ENCODE measurements at regions not wholly inside any gene's neighbourhood (a gene's known extent, or its start where the extent isn't known, plus 50 kb on each side); places are given as distances from the start of the nearest gene placed in this dataset.
"Not testable (repeated sequence)": the region's sequence is repeated elsewhere in the genome, so short reads cannot be mapped to it uniquely, and the experiment has no call there.

DNA sequence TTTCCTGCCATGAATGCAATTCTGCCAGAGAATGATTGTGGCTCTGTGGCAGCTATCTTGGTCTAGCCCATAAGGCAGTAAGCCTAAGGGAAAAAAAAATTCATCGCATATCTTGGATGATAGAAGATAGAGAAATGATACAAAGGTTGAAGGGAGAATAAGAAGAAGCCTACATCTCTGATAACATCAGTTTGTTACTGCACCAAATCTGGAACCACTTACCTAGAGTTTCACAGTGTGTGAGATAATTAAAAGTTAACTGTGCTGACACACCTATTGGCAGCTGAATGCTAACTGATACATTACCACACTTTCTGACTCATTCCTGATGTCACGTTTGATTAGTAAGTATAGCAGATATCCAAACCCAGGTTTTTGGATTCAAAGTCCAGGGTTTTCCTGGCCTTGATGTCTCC is 91.6 kb upstream of the TAF11L2 start:
- DNase-seq (ENCODE audit: low read depth), result no peak
- TF ChIP-seq, protein P1, sequence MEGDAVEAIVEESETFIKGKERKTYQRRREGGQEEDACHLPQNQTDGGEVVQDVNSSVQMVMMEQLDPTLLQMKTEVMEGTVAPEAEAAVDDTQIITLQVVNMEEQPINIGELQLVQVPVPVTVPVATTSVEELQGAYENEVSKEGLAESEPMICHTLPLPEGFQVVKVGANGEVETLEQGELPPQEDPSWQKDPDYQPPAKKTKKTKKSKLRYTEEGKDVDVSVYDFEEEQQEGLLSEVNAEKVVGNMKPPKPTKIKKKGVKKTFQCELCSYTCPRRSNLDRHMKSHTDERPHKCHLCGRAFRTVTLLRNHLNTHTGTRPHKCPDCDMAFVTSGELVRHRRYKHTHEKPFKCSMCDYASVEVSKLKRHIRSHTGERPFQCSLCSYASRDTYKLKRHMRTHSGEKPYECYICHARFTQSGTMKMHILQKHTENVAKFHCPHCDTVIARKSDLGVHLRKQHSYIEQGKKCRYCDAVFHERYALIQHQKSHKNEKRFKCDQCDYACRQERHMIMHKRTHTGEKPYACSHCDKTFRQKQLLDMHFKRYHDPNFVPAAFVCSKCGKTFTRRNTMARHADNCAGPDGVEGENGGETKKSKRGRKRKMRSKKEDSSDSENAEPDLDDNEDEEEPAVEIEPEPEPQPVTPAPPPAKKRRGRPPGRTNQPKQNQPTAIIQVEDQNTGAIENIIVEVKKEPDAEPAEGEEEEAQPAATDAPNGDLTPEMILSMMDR (IDR thresholded peaks at IDR 0.05; ENCODE audit: low read length, missing control alignments), result no peak

DNA sequence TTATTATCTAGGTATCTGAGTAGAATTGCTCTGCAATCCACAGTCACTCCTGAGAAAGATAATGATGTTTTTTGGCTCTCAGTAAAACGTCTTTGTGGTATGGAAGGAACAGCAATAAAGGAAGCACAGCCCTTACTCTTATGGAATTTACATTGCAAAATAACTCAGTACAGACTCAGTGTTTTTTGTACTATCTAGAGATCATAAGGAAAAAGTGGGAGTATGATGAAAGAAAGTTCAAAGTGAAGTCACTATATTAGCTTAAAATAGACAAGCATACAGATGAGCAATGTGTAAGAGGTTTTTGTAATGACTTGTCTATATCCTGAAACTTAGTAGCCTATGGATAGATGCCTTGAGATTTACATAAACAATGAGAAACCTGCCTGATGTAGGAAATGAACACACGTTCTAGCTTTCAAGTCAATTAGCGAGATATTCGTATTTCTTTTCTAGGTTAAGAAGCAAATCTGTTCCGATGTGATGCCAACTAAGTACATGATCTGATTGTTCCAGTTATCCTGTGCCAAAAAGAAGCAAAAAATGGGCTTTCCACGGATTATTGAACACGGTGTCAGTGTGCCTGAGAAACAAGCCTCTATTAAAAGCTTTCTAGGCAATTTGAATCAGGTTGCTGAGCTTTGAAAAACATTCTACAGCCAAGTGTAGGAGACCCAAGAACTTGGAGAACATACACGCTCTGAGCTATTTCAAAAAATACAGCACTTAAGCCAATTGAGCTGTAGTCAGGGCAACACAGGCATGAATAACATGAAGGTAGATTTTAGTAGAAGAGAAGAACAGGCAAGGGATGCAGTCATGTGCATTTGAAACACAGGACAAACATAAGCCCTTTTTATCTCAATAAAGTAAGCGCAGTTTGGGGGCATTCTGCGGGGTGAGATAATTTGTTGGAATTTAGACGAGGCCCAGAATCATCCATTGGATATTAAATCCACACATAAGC is 86.3 kb upstream of the TAF11L2 start:
- H3K4me3 ChIP-seq (replicated peaks; ENCODE audit: low read depth, low read length), result no peak overlapping the region
- DNase-seq (ENCODE audit: low read depth), result peak; percentile 29
- TF ChIP-seq, protein P1 (IDR thresholded peaks at IDR 0.05; ENCODE audit: low read length, missing control alignments), result no peak

More for the DNA sequence above, 91.6 kb upstream of the TAF11L2 start:
- no peak overlapping the region for H3K4me3 ChIP-seq (replicated peaks; ENCODE audit: low read depth, low read length)

DNA sequence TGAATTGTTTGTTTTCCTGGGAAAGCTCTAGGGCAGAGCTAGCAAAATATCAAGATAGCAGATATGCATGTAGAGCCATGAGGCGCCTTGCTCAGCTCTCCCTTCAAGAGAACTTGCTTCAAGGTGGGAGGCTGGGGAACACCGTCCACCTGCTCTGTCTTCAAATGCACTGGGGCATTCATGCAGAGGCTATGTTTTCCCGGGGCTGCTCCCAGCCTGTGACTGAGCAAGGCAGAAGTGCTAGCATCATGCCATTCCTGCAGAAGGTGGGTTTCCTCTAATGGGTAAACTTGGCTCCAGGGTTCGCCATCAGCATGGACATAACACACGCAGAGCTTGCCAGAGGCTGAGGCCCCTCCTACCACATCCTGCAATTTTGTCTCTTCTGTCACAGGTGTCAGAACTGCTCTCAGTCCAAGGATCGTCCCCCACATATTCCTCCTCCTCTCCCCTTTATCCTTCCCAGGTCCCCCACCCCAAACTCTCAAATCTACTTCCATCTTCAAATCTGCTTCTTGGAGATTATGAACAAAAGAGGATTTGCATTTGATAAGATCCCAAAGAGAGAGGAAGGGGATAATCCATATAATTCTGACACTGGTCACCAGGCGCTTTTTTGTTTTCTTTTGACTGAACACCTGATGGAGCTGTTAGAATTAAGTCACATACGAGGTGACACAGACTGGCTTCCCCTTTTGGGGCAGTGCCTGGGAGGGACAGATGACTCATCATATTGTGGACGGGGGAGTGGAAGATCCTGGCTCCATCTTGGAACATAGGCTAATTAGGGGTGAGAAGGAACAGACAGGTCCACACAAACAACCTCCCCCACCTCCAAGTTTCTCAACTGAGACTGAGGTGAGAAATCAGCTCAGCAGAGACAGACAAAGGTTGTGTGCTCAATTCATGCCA is 85.0 kb upstream of the TAF11L2 start:
- DNase-seq (ENCODE audit: low read depth), result no peak
- no peak overlapping the region for H3K4me3 ChIP-seq (replicated peaks; ENCODE audit: low read depth, low read length)
- TF ChIP-seq, protein P1 (IDR thresholded peaks at IDR 0.05; ENCODE audit: low read length, missing control alignments), result no peak

DNA sequence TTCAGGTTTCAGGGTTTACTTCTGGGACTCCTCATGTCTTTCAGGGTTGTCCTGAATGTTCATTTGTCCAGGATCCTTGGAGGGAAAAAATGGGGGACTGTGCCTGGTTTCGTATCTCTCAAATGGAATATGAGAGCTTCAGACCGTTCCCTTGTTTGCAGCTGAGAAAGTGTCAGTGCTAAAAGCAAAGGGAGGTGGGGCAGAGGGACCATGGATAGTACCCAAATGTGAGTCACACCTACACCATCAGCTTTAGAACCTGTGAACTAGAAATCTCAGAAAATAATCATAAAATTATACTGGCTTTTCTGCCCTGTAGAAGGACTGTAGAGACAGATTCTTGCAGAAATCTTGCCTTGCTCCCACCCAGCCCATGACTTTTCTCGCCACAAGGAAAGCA is 84.3 kb upstream of the TAF11L2 start:
- no peak overlapping the region for H3K4me3 ChIP-seq (replicated peaks; ENCODE audit: low read depth, low read length)
- TF ChIP-seq, protein P1 (IDR thresholded peaks at IDR 0.05; ENCODE audit: low read length, missing control alignments), result no peak
- DNase-seq (ENCODE audit: low read depth), result no peak

DNA sequence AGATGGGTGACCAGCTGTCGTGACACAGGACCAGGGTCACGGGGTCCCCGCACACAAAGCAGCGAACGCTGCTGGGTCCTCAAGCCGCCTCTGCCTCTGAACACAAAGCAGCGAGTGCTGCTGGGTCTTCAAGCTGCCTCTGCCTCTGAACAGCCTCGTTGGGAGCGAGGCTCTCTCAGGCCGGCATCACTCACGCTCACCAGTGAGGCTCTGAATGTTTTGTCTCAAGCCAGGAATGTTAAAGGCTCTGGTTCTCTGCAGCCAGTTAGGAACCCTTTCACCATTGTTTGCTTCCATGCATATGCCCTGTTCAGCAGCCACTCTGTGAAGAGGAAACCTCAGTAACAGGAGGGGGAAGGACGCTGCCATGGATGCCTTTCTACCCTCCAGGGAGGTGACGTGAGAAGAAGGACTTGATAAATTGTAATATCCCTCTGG is 82.7 kb upstream of the TAF11L2 start:
- TF ChIP-seq, protein P1 (IDR thresholded peaks at IDR 0.05; ENCODE audit: low read length, missing control alignments), result no peak
- no peak overlapping the region for H3K4me3 ChIP-seq (replicated peaks; ENCODE audit: low read depth, low read length)
- DNase-seq (ENCODE audit: low read depth), result no peak

DNA sequence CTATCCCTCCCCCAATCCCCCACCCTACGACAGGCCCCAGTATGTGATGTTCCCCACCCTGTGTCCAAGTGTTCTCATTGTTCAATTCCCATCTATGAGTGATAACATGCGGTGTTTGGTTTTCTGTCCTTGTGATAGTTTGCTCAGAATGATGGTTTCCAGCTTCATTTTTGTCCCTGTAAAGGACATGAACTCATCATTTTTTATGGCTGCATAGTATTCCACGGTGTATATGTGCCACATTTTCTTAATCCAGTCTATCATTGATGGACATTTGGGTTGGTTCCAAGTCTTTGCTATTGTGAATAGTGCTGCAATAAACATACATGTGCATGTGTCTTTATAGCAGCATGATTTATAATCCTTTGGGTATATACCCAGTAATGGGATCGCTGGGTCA is 81.7 kb upstream of the TAF11L2 start:
- not testable (repeated sequence) for DNase-seq (ENCODE audit: low read depth); H3K4me3 ChIP-seq (replicated peaks; ENCODE audit: low read depth, low read length)

DNA sequence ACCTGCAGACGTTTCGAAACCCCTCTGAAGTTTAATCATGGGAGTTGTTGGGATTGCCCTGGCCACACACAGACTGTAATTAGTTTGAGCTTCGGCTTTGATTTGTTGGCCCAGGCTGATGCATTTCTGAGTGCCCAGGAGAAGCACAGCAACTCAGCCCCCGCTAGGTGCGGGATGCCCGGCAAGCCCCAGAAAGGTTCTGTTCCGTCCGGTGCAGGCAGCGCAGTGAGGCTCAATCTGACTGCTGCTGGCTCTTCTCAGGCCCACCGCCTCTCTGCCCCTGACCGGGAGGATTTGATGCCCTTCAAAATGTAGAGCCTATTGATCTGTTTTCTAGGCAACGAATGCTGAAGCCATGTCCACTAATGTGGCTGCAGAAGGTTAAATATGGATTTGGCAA is 73.4 kb upstream of the TAF11L2 start:
- TF ChIP-seq, protein P1 (IDR thresholded peaks at IDR 0.05; ENCODE audit: low read length, missing control alignments), result no peak
- H3K4me3 ChIP-seq (replicated peaks; ENCODE audit: low read depth, low read length), result no peak overlapping the region
- DNase-seq (ENCODE audit: low read depth), result no peak

All from fibroblast of pulmonary artery (primary cell).